ENCODE measurements at regions not wholly inside any gene's neighbourhood (a gene's known extent, or its start where the extent isn't known, plus 50 kb on each side); places are given as distances from the start of the nearest gene placed in this dataset.

GRCh38 chr6:102763891-102764290 lies 1370.4 kb downstream of the GRIK2 start:
- TF ChIP-seq CTCF (IDR thresholded peaks at IDR 0.05) (no peak), POLR2A (IDR thresholded peaks at IDR 0.05) (no peak)

Measured in testis (tissue), 2 donors.